HepG2 (cell line): ENCODE measurements at regions not wholly inside any gene's neighbourhood (a gene's known extent, or its start where the extent isn't known, plus 50 kb on each side); places are given as distances from the start of the nearest gene placed in this dataset.
"Not testable (repeated sequence)": the region's sequence is repeated elsewhere in the genome, so short reads cannot be mapped to it uniquely, and the experiment has no call there.

ENCODE experiments used
- ATAC-seq: fragments of 200-7000 bp; cut with Tn5 transposase; 3 replicates; pipeline ENCODE4 v1.9.1; 2020; ENCODE audit warnings: mild to moderate bottlenecking, moderate library complexity
- BruUV-seq: library from RNA; stranded (reverse); fragments of 400-500 nt; replicated peaks from 2 replicates; lab custom pipeline; 2021; lab: Mats Ljungman, UMichigan
- CTCF ChIA-PET: fragments of 300-600 bp; formaldehyde crosslinking; extraction: SDS; loops from one replicate; lab custom pipeline; 2021; ENCODE audit warnings: low total read pairs, inconsistent platforms, low intra/inter-chr PET ratio; lab: Yijun Ruan, JAX
- POLR2A ChIA-PET: fragments of 350-600 bp; sonication (Branson Sonifier 250); formaldehyde crosslinking; loops from one replicate; lab custom pipeline; 2020; ENCODE audit warnings: antibody characterized with exemption, inconsistent platforms; lab: Yijun Ruan, JAX
- DNase-seq: peaks from one replicate; pipeline ENCODE4 v3.0.0-alpha.2; 2015; ENCODE audit warnings: low spot score
- FAIRE-seq: peaks from 3 replicates; lab custom pipeline; 2011; peaks lifted over from hg19 to GRCh38; lab: Jason Lieb, UNC
- H2AFZ ChIP-seq: one replicate; pipeline ENCODE4 v1.6.1; 2011; ENCODE audit warnings: low read length, inconsistent platforms
- H3K27ac ChIP-seq: fragments of 300-600 bp; 3 replicates; pipeline ENCODE4 v1.8.0; 2011; ENCODE audit warnings: mixed run types, mild to moderate bottlenecking, mixed read lengths, low read length, inconsistent platforms; ENCODE audit not compliant: insufficient read depth; ENCODE audit errors: extremely low read length
- H3K27me3 ChIP-seq, 2 experiments: fragments of 200-600 bp in 1 of 2; 2 replicates in 1 of 2; 3 replicates in 1 of 2; pipeline versions ENCODE4 v1.6.0 to v1.8.0; 2011; ENCODE audit warnings: low read length in 2 of 2, mild to moderate bottlenecking in 2 of 2, moderate library complexity in 2 of 2, inconsistent platforms in 1 of 2; ENCODE audit not compliant: insufficient read depth in 2 of 2, control insufficient read depth in 1 of 2
- H3K36me3 ChIP-seq, 2 experiments: fragments of 200-600 bp in 1 of 2; replicated peaks in 1 of 2; 2 replicates in 1 of 2; 3 replicates in 1 of 2; pipeline versions ENCODE4 v1.5.1 to v1.8.0; 2011; ENCODE audit warnings: low read length in 2 of 2, inconsistent platforms in 1 of 2; ENCODE audit not compliant: insufficient read depth in 2 of 2, control insufficient read depth in 1 of 2
- H3K4me1 ChIP-seq: 2 replicates; pipeline ENCODE4 v1.5.1; 2012; ENCODE audit warnings: low read length, inconsistent platforms; ENCODE audit not compliant: insufficient read depth
- H3K4me2 ChIP-seq: 2 replicates; pipeline ENCODE4 v1.6.0; 2011; ENCODE audit warnings: low read depth, low read length, inconsistent platforms
- H3K4me3 ChIP-seq, 3 experiments: fragments of 200-600 bp in 1 of 3; sonication (generic), shearing (Covaris generic) in 1 of 3; replicated peaks in 1 of 3; 2 replicates each; pipeline ENCODE4 v1.5.1; 2011 to 2016; ENCODE audit warnings: low read length in 3 of 3, inconsistent platforms in 2 of 3, low read depth in 2 of 3, mild to moderate bottlenecking in 2 of 3, control low read depth in 1 of 3, mixed read lengths in 1 of 3; ENCODE audit not compliant: insufficient read depth in 1 of 3
- H3K79me2 ChIP-seq: one replicate; pipeline ENCODE4 v1.6.1; 2011; ENCODE audit warnings: low read length, inconsistent platforms; ENCODE audit not compliant: insufficient read depth
- H3K9ac ChIP-seq: 2 replicates; pipeline ENCODE4 v1.6.0; 2011; ENCODE audit warnings: mild to moderate bottlenecking, low read depth, low read length, inconsistent platforms; ENCODE audit not compliant: insufficient read depth
- H3K9me3 ChIP-seq: 2 replicates; pipeline ENCODE4 v1.5.1; 2012; ENCODE audit warnings: mild to moderate bottlenecking, low read length
- H4K20me1 ChIP-seq: 2 replicates; pipeline ENCODE4 v1.6.0; 2011; ENCODE audit warnings: inconsistent platforms, mild to moderate bottlenecking, low read length, moderate library complexity; ENCODE audit not compliant: insufficient read depth
- WIZ ChIP-seq: sonication (generic); formaldehyde crosslinking; IDR thresholded peaks from 2 replicates; pipeline ENCODE4 v1.5.1; 2020; ENCODE audit warnings: mild to moderate bottlenecking, missing genetic modification reagents
- ZFP82 ChIP-seq: sonication (generic); formaldehyde crosslinking; IDR thresholded peaks from 2 replicates; pipeline ENCODE4 v1.5.1; 2020; ENCODE audit warnings: mild to moderate bottlenecking, missing genetic modification reagents, borderline replicate concordance
- WGBS: methylation state at CpG from one replicate; pipeline ENCODE4 v1.1.6; 2017; ENCODE audit warnings: low lambda C conversion rate; 5-methylcytosine and 5-hydroxymethylcytosine counted together
- in situ Hi-C: cut with HindIII; loops from 2 replicates; pipeline ENCODE4 v1.10.0; 2017; ENCODE audit warnings: low pct_unique_long_range_greater_than_20kb; ENCODE audit not compliant: extremely low pct_ligation_motif_present
- intact Hi-C: fragments of 100-400 bp; cut with micrococcal nuclease; formaldehyde crosslinking; loops from one replicate; pipeline ENCODE4 v1.10.0; 2022; ENCODE audit not compliant: unreplicated experiment
- TF ChIP-seq, protein P1 (sequence below): sonication (generic); formaldehyde crosslinking; IDR thresholded peaks from 2 replicates; pipeline ENCODE4 v1.4.0; 2020; ENCODE audit warnings: missing genetic modification reagents, borderline replicate concordance

DNA sequence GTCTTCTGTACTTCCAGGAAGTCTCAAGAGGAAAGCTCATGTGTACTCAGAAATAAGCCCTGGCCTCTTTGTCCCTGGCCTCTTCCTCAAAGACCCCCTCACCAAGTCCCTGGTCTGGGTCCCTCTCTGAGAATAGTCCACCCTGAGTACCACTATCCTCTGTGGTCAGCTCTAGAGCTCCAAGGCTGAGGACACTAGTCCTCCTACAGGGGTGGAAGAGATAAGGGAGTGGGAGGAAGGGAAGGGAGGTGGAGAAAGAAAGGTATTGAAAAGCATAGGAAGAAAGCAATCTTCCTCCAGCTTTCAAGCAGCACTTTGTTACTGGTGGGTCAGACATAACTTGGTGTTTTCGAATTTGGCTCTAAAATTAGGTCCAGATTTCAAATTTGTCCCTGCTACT is 181.4 kb downstream of the NRIP1 start (continued):
- TF ChIP-seq, protein P1, sequence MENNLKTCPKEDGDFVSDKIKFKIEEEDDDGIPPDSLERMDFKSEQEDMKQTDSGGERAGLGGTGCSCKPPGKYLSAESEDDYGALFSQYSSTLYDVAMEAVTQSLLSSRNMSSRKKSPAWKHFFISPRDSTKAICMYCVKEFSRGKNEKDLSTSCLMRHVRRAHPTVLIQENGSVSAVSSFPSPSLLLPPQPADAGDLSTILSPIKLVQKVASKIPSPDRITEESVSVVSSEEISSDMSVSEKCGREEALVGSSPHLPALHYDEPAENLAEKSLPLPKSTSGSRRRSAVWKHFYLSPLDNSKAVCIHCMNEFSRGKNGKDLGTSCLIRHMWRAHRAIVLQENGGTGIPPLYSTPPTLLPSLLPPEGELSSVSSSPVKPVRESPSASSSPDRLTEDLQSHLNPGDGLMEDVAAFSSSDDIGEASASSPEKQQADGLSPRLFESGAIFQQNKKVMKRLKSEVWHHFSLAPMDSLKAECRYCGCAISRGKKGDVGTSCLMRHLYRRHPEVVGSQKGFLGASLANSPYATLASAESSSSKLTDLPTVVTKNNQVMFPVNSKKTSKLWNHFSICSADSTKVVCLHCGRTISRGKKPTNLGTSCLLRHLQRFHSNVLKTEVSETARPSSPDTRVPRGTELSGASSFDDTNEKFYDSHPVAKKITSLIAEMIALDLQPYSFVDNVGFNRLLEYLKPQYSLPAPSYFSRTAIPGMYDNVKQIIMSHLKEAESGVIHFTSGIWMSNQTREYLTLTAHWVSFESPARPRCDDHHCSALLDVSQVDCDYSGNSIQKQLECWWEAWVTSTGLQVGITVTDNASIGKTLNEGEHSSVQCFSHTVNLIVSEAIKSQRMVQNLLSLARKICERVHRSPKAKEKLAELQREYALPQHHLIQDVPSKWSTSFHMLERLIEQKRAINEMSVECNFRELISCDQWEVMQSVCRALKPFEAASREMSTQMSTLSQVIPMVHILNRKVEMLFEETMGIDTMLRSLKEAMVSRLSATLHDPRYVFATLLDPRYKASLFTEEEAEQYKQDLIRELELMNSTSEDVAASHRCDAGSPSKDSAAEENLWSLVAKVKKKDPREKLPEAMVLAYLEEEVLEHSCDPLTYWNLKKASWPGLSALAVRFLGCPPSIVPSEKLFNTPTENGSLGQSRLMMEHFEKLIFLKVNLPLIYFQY: no peak
- TF ChIP-seq ZFP82 (CRISPR knock-in tag) (no peak), WIZ (CRISPR knock-in tag) (no peak)

DNA sequence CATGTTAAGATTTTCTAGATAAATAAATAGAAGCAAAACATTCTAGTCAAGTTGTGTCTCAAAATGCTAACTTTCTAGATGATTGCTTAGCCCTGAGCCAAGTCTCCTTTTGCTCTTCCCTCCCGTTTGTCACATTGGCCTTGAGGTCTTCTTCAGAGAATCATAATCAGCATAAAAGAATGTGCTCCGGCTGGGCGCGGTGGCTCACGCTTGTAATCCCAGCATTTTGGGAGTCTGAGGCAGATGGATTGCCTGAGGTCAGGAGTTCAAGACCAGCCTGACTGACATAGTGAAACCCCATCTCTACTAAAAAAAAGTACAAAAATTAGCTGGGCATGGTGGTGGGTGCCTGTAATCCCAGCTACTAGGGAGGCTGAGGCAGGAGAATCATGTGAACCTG is 182.3 kb downstream of the NRIP1 start:
- H3K27me3 ChIP-seq, H3K4me2 ChIP-seq, H3K4me3 ChIP-seq, BruUV-seq, H4K20me1 ChIP-seq, H3K27ac ChIP-seq, ATAC-seq, H3K9me3 ChIP-seq, in situ Hi-C loops, CTCF ChIA-PET, DNase-seq, POLR2A ChIA-PET, H2AFZ ChIP-seq, H3K9ac ChIP-seq, H3K36me3 ChIP-seq, H3K79me2 ChIP-seq, FAIRE-seq, intact Hi-C loops: not testable (repeated sequence)
- H3K4me1 ChIP-seq: peaks cover 46% of the 10 kb centered on the region
- WGBS: over 99% methylated on average over 5 of the region's 5 CpGs
